Glomerular endothelial cell (primary cell): ENCODE measurements at regions not wholly inside any gene's neighbourhood (a gene's known extent, or its start where the extent isn't known, plus 50 kb on each side); places are given as distances from the start of the nearest gene placed in this dataset.
A peak's percentile ranks its signal among the peaks of the same experiment; 100 is the strongest.
"Not testable (repeated sequence)": the region's sequence is repeated elsewhere in the genome, so short reads cannot be mapped to it uniquely, and the experiment has no call there.

Experiments
- DNase-seq: peaks from one replicate; pipeline ENCODE4 v3.0.0-alpha.2; 2011; ENCODE audit warnings: low read depth, low spot score; ENCODE audit errors: extremely low read depth

DNA sequence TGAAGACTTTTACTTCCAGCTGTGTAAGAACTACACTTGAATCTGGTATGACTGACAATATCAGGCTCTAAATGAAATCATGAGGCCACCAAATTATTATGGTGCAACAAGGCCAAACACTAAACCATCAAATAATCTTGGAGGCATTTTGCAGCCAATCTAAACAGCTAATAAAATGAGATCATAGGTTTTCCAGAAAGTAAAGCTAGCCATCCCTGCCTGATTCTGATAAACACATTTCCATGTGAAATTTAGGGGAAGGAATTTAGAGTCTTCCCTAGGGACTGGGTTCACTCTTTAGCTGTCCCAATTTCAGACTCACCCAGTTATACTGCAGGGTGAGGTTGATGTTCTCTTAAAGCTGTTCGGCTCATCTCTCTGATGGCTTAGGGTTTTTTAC is 190.3 kb upstream of the TMEM196 start:
- no peak for DNase-seq

DNA sequence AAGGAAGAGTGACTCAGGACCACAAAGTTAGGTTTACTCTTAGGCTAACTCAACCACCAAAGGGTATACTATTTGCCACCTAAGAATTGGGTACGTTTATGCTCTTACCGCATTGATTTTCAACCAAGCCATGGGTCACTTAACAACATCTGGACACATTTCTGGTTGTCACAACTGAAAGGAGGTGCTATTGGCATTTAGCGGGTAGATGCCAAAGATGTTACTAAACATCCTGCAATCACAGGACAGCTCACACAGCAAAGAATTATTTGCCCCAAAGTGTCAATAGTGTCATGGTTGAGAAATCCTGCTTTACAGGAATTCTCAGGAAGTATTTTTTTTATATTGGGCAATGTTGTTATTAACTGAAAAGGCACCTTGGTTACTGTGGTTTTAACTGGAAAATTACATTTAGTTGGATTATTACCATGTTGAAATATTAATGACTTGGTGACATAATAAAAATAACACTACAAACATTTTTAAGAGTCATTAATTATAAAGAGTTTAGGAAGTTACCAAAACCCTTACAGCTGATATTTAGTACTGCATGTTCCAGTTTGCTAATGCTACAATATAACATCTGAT is 185.0 kb upstream of the TMEM196 start:
- DNase-seq, result peak; percentile 25

DNA sequence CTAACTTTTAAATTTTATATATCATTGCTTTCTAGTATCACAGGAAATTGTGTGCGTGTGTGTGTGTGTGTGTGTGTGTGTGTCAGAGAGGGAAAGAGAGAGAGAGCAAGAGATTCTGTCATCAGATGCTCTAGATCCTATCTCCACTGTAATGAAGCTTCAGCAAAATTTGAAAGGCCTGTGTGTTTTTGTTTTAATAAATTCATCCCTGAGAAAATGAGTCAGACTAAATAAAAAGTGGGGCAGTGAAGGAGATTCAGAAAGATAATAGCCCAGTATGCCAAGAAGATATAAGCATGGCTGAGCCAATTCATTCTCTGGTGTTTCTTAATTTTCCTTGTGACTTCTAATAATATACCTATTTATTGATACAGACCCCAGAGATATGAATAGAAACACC is 184.2 kb upstream of the TMEM196 start:
- DNase-seq, result no peak

DNA sequence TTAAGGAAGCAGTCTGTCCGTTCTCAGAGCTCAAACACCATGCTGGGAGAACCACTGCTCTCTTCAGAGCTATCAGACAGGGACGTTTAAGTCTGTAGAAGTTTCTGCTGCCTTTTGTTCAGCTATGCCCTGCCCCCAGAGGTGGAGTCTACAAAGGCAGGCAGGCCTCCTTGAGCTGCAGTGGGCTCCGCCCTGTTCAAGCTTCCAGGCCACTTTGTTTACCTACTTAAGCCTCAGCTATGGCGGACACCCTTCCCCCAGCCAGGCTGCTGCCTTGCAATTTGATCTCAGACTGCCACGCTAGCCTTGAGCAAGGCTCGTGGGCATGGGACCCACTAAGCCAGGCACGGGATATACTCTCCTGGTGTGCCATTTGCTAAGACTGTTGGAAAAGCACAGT is 180.7 kb upstream of the TMEM196 start:
- DNase-seq, result not testable (repeated sequence)

DNA sequence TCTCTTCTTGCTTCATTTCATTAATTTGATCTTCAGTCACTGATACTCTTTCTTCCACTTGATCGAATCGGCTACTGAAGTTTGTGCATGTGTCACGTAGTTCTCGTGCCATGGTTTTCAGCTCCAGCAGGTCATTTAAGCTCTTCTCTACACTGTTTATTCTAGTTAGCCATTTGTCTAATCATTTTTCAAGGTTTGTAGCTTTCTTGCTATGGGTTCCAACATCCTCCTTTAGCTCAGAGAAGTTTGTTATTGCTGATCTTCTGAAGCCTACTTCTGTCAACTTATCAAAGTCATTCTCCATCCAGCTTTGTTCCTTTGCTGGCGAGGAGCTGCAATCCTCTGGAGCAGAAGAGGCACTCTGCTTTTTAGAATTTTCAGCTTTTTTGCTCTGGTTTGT is 180.0 kb upstream of the TMEM196 start:
- DNase-seq, result not testable (repeated sequence)

DNA sequence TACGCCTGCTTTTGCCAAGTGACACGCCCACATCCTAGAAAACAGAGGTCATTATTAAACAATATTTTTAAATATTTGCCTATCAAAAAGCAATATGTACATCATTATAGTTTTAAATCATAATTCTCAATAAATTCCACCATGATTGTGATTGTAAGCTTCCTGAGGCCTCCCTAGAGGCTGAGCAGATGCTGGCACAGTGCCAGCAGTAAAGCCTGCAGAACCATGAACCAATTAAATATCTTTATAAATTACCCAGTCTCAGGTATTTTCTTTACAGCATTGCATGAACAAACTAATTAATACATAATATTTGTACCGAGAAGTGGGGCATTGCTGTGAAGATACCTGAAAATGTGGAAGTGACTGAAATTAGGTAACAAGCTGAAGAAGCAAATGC is 174.7 kb upstream of the TMEM196 start:
- DNase-seq, result no peak

DNA sequence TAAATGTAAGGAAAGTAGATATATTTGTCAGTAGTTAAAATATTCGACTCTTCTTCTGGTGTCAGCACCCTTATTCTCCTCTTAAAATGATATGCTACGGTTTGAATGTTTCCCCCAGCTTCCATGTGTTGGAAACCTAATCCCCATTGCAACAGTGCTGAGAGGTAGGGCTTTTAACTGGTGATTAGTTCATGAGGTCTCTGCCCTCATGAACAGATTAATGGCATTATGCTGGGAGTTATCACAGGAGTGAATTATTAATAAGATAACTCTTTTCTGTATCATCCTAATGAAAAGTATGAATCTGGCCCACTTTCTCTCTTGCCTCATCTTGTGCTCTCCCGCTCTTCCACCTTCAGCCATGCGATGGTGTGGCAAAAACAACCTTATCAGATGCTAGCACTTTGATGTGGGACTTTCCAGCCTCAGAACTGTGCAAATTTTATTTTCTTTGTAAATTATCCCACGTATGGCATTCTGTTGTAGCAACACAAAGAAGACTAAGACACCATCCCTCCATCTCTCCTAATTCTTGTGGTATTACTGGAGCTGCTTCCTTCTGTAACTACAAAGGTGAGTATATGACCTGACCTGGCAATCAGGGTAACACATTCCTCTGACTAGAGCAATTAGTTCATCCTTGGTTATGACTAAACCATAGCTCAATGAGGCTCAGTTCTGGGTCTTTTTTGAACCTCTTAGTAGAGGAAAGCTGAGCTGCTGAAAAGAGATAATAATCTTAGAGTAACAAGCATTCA is 171.1 kb upstream of the TMEM196 start:
- DNase-seq, result no peak

DNA sequence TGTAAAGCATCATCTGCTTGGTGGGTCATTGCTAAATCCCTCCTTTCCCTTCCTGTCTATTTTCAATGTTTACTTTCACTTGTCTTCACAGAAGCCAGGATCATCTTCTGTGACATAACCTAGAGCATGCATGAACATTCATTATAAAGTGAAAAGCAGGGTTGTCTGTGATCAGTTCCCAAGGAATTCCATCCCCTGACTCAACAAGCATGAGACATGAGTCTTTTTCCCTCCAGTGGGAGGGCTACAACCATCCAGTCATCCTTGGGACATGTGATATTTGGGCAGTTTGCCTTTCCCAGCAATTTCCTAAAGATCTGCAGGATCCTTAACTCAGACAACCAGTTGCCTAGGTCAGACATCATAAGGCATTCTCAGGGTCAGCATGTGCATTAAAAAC is 166.3 kb upstream of the TMEM196 start:
- DNase-seq, result no peak

DNA sequence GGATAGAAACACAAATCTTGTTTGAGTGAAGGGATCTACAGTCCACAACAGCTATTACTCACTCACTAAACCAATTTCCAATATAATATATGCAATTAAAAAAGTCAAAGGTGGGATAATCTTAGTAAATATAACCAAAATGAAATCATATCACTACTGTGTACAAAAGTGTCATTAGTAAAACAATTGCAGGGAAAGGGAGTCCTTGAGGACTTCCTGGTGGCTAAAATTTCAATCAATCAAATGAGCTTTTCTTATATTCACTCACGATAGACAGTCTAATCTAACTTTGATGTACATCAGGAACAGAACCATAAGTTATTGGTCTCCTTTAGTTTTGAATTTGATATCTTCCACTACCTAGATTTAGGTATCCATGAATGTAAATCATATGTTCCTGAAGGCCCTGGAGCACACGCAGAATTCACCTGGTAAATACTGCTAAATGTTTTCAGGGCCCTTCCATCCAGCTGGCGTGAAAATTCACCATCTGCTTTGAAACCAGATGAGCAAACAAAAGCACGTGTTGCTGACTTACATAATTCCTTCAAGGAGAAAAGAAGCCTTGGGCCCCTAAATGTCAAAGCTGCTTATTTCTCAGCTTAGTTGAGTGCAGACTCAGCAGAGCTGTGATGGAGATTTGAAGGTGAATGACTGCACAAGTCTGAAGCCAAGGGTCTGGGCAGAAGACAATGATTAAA is 159.3 kb upstream of the TMEM196 start:
- DNase-seq, result no peak

DNA sequence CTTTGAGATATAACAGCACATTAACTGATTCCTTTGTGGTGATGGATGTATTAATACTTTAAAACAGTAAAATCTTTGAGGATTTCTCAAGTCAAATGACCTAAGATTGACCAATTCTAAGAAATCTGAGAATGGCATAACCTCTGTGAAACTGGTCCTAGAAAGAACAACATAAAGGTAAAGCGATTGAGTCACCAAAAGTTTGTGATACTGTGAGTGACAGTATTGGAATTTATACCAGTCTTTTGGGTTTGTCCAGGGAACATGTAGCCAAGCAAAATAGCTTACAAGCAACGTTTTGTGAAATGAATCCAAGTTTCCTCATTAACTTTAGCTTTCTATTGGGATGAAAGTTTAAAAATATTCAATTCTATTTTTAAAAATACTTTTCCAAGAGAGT is 157.4 kb upstream of the TMEM196 start:
- no peak for DNase-seq

DNA sequence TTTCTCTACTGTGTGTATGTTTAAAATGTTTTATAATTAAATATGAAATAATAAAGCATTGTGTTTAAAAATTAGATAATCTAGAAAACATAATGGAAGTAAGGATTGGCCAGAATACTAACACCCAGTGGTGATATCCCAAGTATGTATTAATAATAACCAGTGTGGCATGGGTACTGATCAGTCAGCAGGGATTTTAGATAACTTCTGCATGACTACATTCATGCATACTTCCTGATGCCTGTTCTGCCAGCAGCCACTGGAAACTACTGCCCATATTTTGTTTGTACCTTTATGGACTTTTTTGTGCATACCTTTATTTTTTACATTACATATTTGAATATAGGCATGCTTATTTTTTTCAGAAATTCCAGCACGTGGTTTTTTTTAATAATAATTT is 156.6 kb upstream of the TMEM196 start:
- DNase-seq, result no peak

DNA sequence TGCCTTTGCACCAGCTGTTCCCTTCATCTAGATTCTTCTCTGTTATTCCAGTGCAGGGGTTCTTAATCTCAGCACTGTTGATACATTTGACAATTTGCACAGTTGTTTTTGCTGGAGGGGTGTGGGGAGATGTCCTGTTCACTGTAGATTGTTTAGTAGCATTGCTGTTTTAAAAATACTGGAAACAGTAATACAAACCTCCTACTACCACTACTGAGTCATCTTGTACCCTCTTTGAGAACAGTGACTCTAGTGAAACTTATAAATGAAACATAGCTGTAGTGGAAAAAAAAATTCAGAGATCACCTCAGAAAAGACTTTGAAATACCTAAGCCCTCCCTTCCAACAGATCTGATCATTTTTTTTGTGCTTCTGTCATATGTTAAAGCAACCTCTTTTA is 154.8 kb upstream of the TMEM196 start:
- DNase-seq, result no peak

DNA sequence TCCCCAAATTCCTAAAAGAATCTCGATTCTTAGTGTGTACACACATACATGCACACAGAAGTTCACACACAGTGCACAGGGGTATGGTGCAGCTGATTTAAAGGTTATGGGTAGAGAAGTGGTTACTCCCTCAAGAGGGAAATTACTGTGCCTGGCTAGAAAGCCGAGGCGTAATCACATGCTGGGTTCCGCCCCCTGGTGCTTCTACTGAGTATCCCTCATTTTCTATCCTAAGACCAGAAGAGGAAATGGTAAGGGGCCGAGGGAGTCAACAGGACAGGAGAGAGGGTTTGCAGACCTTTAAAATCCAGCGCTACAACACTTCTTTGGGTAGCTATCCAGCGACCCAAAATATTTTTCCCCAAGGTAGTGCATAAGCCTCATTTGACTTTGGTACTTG is 147.3 kb upstream of the TMEM196 start:
- DNase-seq, result no peak

DNA sequence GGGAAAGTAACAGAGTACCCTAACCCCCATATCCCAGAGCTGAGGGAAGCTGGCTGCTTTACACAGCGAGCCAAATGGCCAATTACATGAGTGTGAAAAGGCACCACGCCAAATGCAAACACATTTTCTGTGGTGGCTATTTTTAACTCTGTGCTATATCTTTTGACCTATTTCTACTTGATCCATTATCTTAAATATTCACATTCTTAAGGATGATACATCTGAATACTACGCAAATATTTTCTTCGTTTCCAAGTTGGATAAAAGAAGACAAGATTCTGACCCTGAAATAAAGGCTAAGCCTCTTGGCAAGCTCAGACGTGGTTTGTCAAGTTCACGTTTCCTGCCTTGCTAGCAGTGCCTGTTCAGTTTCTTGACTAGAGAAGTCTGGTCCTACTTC is 146.7 kb upstream of the TMEM196 start:
- no peak for DNase-seq

DNA sequence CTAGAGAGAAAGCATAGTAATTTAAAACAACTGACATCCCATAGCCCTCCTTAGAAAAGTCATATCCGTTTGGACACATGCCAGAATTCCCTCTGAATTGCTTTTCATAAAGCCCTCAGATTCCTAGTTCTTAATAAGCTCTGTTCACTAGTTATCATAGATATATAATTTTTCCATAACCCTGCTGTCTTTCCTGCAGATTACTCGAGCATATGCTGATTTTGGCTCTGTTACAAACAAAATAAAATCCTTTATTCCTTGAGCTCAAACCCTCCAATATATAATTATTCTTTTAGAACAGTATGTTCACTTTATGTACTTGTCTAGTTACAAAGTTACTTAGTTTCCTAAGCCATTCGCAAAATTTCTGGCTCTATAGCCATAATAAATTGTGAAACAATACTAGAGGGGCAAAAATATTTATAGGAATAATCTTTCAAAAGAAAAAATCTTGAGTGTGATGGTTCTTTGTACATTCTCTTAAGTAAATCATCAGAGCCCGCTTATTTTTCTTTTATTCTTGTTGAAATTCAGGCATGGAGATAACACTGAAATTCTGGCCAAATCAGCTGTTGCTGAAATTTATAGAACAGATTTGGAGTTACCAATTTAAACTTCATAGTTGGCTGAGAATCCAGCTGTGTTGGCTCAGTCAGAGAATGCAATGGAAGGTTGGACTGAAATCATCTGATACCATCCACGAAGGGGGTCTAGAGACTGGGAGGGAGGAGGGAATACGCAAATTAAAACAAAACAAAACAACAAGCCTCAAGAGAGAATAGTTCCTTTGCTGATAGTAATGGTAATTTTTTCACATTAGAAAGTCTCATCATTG is 146.1 kb upstream of the TMEM196 start:
- DNase-seq, result no peak

DNA sequence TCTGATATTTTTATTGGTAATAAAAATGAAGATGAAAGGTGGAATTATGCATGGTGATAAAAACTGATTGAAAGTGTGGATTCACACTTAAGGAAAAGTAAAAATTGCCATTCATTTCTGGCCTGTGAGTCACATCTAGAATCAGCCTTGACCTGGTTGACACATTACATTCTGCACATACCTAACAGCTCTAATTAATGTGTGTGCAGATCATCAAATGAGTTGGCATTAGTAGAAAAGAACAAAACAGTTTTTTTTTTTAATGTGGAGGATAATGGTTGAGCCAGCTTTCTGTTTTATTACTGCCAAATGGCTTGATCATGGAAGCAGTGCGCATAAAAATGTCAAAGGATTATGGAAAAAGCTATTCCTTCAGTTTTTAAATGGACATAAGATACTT is 142.6 kb upstream of the TMEM196 start:
- no peak for DNase-seq

DNA sequence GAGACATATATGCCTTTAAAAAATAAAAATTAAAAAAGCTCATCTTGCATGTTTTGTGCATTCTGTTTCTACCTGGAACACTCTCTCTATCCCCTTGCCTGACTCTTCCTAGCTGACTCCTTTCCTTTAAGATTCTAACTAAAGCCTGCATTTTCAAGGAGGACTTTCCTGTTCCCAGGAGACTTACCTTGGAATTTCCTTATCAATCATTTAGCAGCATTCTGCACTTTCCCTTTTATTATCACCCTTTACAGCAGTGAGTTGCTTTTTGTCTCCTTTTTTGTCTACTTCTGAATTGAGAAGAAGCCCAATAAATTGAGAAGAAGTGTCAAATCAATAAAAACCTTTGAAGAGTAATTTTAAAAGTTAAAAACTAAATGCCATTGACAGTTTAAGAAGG is 142.2 kb upstream of the TMEM196 start:
- DNase-seq, result no peak

DNA sequence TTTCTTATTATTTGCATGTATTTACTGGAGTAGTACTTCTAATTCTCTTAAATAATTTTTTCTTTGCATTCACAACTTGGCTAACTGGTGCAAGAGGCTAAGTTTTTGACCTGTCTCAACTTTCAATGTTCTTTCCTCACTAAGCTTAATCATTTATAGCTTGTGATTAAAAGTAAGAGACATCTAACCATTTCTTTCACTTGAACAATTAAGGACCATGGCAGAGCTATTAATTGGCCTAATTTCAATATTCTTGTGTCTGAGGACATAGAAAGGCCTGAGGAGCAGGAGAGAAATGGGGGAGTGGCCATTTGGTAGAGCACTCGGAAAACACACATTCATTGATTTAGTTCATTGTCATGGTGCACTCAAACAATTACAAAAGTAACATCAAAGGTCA is 141.4 kb upstream of the TMEM196 start:
- DNase-seq, result no peak

DNA sequence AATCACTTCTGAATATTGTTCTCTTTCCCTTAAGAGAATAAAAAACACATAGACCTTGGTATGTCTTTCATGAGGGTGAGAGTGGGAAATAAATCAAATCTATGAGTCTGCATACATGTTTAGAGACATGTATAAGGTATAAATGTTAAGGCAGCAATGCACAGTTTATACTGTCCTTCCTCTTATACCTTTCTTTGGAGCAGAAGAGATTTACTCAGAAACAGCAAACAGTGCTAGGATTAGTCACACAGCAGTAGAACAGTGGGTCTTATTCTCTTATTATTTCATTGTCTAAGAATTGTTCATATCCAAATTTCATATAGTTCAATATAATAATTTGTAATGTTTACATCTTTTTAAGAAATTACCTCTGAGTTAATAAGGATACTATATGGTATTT is 126.7 kb upstream of the TMEM196 start:
- no peak for DNase-seq

DNA sequence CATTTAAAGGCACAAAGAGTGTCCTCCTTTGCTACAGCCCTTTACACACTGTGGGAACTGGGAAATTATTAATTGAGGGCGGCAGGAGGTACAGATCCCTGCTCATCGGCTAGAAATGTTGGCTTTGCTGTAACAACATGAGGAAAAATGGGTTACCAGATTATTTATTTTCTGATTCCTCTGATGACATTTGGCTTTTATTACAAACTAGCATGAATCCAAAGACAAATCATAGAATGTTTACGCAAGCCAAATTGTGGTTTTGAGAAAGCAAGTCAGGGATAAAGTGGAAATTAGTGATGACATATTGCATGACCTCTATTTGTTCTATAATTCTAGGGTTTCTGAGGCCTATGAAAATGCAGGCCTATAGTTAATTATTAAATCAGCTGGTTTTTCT is 126.1 kb upstream of the TMEM196 start:
- no peak for DNase-seq

DNA sequence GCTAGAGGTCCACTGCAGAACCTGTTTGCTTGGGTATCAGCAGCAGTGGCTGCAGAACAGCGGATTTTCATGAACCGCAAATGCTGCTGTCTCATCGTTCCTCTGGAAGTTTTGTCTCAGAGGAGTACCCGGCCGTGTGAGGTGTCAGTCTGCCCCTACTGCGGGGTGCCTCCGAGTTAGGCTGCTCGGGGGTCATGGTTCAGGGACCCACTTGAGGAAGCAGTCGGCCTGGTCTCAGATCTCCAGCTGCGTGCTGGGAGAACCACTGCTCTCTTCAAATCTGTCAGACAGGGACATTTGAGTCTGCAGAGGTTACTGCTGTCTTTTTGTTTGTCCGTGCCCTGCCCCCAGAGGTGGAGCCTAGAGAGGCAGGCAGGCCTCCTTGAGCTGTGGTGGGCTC is 109.5 kb upstream of the TMEM196 start:
- not testable (repeated sequence) for DNase-seq
